HG03159 (cell line): ENCODE measurements at regions not wholly inside any gene's neighbourhood (a gene's known extent, or its start where the extent isn't known, plus 50 kb on each side); places are given as distances from the start of the nearest gene placed in this dataset.
"Not testable (repeated sequence)": the region's sequence is repeated elsewhere in the genome, so short reads cannot be mapped to it uniquely, and the experiment has no call there.

Experiments
- ATAC-seq: cut with Tn5 transposase; IDR thresholded peaks from one replicate; pipeline ENCODE4 v1.9.1; 2021; ENCODE audit warnings: mild to moderate bottlenecking, moderate library complexity; ENCODE audit not compliant: unreplicated experiment

DNA sequence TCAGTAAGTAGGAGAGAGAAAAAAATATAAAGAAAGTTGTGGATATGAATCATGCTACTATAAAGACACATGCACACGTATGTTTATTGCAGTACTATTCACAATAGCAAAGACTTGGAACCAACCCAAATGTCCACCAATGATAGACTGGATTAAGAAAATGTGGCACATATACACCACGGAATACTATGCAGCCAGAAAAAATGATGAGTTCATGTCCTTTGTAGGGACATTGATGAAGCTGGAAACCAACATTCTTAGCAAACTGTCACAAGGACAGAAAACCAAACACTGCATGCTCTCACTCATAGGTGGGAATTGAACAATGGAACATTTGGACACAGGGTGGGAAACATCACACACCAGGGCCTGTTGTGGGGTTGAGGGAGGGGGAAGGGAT, 200.3 kb upstream of the IVNS1ABP start:
- ATAC-seq, result not testable (repeated sequence)

DNA sequence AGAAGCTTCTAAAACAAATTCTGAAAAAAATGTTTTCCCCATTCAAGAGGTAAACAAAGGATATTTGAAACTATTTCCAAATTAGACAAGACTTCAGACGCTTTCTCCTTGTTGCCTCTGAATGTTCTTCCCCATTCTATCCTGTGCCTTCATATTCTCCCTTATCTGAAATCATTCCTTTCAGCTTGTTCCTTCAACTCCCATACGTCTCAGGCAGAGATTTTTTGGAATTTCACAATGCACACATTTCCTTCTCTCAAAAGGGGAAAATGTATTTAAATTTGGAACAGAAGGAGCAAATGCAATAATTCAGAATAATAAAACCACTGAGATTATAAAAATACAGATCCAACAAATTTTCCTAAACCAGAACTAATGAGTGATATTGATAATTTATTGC, 198.7 kb upstream of the IVNS1ABP start:
- ATAC-seq, result no peak

DNA sequence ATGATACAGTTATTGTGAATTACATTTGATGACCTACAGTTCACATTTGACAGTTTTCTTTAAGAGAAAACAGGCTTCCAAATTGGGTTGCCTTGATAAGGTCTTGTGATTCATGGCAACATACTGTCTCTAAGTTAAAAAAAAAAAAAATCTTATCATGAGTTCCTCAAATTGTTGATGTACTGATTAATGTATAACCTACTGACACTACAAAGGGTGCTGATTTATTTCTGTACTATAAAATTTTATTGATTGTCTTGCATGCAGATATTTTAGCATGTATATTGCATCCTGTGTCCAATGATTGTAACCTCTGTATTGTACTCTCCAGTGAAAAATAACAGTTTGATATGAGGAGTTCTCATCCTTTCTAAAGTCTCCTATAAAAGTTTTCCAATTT, 197.3 kb upstream of the IVNS1ABP start:
- no peak for ATAC-seq

DNA sequence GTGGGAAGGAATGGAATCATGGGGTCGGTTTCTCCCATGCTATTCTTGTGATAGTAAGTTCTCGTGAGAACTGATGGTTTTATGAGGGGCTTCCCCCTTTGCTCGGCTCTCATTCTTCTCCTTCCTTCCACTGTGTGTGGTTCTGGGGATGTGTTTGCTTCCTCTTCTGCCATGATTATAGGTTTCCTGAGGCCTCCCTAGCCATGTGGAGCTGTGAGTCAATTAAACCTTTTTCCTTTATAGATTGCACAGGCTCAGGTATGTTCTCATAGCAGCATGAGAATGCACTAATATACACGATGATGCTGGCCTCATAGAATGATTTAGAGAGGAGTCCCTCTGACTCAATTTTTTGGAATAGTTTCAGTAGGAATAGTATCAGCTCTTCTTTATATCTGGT, 195.4 kb upstream of the IVNS1ABP start:
- ATAC-seq, result no peak

DNA sequence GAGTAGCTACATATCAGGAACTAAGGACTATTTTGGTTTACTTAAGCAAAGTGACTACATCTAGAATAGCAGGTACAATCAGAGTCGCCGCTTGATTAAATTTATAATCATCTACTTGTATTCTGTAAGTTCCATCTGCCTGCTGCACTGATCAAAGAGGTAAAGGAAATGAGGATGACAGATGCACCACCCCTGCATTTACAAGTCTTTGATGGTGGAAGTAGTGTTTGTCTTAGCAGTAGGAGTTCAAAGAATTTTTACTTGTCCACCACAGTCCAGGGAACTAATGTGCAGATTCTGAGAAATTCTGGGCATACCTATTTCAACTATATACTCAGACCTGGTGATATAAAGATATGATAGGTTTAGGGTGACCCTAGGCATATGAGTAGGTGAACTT, 184.1 kb upstream of the IVNS1ABP start:
- ATAC-seq, result no peak

DNA sequence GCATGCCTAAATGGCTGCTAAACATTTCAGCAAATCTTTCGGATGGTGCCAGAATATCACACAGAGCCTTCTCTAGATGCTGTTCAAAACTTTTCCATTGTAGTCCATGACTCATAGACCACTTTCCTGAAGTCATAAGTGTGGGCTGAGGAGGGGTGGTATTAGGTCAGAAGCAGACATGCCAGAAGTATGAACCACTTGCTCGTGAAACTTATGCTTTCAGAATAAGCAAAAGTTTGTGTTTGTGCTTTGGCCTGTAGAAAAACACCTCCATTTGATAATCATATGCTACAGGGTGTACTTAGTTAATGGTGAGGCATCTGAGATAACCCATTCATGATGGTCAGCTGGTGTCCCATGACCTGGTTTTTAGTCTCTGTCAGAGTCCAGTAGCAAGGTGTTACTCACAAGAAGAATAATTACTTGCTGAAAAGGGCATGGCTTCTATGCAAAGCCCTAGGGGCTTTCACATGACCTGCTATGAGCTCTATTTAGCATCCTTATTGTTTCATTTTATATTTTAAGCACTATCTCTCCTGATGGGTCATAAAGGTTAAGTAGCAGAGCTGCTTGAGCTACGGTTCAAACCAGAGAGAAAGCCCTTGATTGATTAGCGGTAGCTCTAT, 183.1 kb upstream of the IVNS1ABP start:
- no peak for ATAC-seq

DNA sequence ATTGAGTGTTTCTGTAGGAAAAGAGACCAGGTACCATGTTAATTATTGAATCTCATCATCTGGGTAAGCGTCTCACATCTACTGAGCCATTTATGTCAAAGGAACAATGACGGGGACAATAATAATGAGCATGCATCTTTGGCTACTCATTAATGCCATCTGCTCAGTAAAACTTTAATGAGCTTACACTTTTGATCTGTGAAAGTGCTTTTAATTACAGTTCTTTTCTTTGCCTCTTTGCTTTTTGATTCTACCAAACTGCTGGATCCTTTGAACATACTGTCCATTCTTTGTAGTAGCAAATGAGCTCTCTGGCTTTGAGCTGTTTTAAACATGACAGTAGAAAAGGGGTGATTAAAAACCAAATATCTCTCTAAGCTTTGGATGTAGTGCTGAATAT, 181.2 kb upstream of the IVNS1ABP start:
- no peak for ATAC-seq

DNA sequence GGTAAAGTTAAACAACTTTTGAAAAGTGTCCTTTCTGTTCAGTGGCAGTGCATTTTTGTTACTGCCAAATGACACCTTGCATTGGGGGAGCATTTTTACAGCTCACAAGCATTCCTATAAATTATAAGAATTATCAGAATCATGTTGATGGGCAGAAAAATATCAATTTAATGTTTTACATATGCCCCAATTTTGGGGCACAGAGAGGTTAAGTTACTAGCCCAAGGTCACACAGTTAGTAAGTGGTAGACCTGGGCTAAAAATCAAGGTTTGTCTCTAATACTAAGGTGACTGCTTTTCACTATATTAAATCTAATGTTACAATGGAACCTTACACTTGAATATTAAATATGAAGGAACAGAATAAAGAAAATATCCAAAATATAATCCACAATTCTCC, 180.1 kb upstream of the IVNS1ABP start:
- ATAC-seq, result no peak

DNA sequence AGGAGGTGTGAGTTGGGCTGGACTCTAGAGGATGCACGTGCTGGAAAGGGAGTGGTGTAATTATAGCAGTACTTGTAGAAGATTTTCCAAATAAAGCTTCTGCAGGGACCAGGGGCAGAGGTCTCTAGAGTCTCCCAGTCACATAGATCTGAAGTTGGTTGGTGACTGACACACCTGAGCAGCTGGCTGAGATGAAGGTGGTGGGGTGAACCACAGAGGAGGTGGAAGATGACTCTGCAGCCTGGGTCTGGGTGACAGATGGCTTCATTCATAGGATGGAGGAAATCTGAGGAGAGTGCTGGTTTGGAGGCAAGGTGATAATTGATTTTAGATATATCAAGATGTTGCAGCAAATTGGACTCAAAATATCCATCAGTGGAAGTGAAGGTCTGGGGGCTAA, 178.9 kb upstream of the IVNS1ABP start:
- ATAC-seq, result no peak

DNA sequence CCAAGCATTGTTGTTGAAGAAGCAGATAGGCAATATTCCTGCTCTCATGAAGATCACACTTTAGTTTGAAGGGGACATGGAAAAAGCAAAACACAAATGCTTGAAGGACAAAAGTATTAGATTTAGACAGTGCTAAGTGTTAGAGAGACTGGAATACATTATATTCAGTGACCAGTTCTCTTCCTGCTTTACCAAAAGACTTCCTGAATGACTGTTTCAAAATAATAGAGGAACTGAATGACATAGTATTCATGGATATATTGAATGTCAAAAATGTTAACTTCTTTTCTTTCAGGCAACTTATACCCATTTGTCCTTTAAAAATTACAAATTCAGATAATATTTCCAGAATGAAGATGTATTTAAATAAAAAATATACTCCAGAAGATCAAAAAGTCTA, 178.0 kb upstream of the IVNS1ABP start:
- ATAC-seq, result no peak

DNA sequence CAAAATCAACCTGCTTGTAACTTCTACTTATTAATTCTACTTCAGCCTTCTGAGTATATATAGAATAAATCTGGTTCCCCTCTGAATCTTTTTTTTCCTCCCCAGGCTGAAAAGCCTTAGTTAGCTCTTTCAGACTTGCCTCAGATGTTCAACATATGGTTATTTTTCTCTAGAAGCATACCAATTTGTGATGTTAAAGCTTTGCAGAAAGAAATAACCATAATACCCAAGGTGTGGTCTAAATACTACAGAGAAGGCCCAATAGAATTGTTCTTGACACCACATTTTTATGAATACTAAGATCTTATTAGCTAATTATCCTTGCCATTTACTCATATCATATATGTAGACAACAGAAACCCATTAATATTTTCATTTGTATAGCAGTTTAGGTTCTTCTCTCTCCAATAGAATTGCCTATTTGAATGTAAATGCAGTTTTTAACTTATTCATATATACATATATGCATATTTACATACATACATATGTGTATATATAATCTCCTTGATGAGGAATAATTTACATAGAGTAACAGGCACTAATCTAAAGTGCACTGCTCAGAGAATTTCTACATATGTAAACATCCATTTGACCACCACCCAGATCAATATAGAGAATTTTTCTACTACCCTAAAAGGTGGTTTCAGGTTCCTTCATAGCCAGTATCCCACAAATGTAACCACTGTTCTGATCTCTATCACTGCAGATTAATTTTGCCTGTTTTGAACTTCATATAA, 175.2 kb upstream of the IVNS1ABP start:
- ATAC-seq, result no peak

DNA sequence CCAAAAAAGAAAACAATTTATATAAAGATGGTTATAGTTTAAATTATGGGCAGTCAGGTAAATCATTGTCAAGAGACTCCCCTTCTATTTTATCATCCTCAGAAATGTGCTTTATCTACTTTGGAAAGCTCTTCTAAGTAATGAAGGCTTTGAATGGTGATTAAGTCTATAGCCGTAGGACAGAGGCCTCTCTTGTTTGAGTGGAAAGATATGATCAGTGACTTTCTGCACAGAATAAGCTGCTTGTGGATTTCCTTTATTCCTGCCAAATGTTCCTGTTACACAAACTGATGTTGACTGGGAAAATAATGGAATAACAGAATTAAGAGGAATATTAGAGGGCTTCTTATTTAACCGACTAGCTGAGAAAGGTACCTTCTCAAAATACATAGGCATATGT, 174.6 kb upstream of the IVNS1ABP start:
- ATAC-seq, result no peak

DNA sequence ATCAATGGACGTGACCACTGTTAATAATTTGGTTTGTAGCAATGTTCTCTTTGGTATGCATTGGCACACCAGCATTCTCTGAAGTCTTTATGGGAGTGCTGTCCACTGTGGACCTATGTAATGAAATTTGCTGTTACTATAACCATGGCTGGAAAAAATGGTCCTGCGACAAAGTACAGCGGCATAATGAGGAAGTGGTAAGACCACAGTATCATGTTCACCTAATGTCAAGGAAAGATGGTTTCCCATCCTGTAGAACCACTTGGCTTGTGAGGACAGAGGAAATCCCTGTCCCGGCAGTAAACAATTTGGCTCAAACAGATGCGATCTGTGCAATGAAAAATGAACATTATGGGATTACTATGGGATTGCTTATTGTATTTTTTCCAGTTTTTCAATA, 173.9 kb upstream of the IVNS1ABP start:
- no peak for ATAC-seq

DNA sequence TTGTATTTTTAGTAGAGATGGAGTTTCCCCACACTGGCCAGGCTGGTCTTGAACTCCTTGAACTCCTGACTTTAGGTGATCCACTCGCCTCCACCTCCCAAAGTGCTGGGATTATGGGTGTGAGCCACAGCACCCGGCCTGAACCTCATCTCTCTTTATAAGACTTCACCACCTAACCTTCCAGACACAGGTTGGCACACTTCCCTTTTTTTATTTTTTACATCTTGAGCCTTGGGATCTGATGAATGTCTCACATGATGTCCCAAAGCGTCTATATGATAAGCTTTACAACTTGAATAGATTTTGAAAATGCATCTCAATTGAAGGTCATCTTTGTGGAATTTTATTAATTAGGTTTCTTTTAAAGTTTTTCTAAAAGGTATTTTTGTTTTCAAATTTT, 172.4 kb upstream of the IVNS1ABP start:
- no peak for ATAC-seq

DNA sequence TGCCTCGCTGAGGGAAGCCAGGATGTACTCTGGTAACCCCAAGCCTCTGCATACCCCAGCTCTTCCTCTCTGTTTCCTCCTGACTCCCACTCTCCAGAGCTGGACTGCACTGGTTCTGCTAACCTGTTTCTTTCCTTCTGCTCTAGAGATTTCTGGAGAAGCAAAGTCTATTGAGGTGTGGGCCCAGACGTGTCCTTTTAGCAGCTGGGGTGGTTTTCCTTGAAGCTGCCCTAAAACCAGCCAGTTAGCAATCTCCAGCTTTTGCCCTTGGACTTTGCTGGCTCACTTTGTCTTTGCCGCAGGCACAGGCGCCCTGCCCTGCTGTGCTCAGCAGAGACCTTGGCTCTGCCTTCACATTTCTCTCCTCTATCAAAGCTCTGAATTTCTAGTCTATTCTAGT, 171.8 kb upstream of the IVNS1ABP start:
- no peak for ATAC-seq

DNA sequence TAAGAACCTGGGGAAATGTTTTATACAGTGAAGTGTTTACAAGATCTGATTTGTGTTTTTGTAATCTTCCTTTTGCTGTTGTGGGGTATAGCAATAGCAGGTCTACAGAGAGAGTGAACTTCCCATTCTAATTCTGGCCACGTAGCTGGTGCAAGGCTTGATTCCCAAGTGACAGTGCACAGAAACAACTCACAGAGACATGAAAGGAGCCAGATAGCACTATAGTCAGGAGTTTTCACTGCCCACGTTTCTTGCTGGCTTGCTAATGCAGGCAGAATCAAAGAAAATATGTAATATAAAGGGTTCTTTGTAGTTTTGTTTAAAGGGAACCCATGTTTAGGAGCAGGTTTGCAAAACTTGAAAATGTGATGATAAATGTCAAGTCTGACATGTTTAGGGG, 170.9 kb upstream of the IVNS1ABP start:
- no peak for ATAC-seq

DNA sequence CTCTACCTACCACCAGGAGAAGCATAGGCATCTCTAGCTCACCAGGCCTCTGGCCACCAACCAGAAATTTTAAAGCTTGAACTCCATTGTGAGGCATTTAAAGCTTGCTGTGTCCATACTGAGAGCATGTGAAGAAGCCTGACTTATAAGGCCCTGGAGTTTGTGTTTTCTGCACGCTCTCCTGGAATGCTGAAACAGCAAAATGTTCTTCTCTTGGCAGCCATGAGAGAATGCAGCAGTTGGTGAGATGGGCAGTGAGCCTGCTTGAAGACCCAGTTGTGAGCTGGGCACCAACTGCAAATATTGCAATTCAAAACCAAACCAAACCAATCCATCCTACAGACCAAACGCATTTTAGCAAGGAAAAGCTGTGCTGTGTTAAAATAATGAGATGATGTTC, 170.0 kb upstream of the IVNS1ABP start:
- no peak for ATAC-seq

DNA sequence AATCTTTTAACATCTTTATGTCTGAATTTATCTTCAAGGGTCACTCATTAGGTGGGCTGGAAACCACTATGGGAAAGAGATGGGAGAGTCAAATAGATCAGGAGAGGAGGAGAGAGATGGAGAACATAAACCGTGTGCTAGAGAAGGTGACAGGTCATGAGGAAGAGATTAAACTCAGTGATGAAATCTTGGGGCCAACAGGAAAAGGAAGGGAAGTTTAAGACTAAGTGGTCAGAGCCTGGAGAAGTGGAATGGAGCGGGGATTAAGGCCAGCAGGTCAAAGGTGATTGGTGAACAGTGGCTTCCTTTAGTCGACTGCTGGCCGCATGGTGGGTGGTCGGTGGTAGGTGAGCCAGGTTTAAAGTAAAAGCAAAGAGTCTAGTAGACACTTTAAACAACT, 169.3 kb upstream of the IVNS1ABP start:
- ATAC-seq, result no peak

DNA sequence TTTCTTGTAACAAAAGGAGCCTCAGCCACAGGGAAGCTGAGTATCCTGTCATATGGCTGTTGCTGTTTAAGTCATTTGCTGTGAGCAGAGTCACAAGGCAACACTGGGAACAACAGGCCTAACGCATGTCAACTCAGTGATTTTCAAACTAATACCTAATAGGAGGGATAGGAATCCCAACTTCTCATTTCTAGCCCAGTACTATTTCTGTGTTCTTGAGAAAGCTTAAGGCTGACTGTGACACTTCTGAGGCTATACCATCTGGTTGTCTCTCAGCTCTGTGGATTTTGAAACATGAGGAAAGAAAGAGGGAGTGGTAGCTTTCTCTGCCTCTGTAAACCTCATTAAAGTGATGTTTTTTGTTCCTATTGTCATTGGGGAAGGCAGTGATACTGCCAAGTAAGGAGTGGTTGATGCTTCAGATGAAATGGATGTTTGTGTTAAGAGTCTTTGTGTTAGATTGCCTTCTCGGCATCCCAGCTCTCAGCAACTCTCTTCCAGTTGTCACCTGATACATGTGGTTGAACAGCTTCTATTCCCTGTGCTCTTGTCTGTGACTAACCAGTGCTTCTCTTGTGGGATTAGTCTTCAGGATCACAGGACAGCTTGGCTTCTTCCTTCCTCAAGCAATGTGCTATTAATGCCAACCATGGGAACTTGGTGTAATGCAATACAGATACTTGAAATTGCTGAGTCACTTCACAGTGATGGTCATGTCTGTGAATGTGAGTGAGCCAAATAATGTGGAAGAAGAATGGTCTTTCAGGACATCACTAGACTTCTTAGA, 166.8 kb upstream of the IVNS1ABP start:
- no peak for ATAC-seq

DNA sequence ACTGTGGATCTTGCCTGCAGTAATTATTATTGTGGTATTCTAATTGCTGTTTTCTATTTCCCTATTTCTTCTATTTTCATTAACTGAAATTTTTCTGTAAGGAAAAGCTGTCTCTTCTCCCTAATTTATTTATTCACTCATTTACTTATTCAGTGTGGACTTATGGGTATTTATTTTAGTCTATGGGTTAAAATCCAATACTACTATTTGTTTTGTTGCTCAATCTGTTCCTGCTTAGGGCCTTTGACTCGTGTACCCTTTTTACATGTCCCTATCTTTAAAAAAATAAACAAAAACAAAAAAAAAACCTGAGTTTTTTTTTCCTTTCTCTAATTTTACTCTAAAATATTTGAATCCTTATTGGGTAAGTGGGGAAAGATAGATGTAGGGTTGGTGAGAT, 166.2 kb upstream of the IVNS1ABP start:
- ATAC-seq, result no peak

DNA sequence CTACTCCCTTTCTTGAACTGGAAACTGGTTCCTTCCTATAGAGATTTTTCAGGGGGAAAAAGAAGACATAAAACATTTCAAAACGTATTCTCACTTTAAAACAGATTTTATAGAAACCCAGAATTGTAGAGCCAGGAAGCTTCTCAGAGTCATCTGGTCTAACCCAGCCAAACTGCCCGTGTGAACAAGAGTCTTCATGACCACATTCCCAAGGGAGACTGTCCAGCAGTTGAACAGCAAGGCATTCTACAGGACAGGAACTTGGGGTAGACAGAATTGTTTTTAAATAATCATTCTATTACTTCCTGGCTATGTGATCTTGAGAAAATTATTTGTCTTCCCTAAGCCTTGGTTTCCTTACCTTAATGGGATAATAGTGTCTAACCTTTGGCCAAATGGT, 163.5 kb upstream of the IVNS1ABP start:
- ATAC-seq, result no peak

DNA sequence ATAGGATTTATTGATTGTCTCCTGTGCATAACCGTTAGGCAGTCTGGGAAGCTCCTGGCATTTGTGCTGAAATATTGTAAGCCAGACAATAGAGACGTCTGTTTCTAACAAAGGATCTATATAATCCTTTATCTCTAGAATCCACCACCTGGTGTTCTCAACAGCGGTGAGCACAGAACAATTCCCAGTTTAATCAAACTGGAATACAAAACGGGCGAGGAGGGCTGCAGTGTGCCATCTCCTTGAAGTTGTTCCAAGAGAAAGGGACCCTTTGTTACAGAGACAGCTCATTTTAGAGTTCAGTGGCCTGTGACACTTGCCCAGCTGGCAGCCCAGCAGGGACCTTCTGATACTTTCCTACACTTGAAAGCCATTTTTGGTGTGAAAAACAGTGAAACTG, 162.8 kb upstream of the IVNS1ABP start:
- no peak for ATAC-seq
